HepG2 (cell line): ENCODE measurements at regions not wholly inside any gene's neighbourhood (a gene's known extent, or its start where the extent isn't known, plus 50 kb on each side); places are given as distances from the start of the nearest gene placed in this dataset.
"Not testable (repeated sequence)": the region's sequence is repeated elsewhere in the genome, so short reads cannot be mapped to it uniquely, and the experiment has no call there.

Experiments
- ATAC-seq: fragments of 200-7000 bp; cut with Tn5 transposase; 3 replicates; pipeline ENCODE4 v1.9.1; 2020; ENCODE audit warnings: mild to moderate bottlenecking, moderate library complexity
- BruUV-seq: library from RNA; stranded (reverse); fragments of 400-500 nt; replicated peaks from 2 replicates; lab custom pipeline; 2021; lab: Mats Ljungman, UMichigan
- CTCF ChIA-PET: fragments of 300-600 bp; formaldehyde crosslinking; extraction: SDS; loops from one replicate; lab custom pipeline; 2021; ENCODE audit warnings: low total read pairs, inconsistent platforms, low intra/inter-chr PET ratio; lab: Yijun Ruan, JAX
- POLR2A ChIA-PET: fragments of 350-600 bp; sonication (Branson Sonifier 250); formaldehyde crosslinking; loops from one replicate; lab custom pipeline; 2020; ENCODE audit warnings: antibody characterized with exemption, inconsistent platforms; lab: Yijun Ruan, JAX
- DNase-seq: peaks from one replicate; pipeline ENCODE4 v3.0.0-alpha.2; 2015; ENCODE audit warnings: low spot score
- FAIRE-seq: peaks from 3 replicates; lab custom pipeline; 2011; peaks lifted over from hg19 to GRCh38; lab: Jason Lieb, UNC
- H2AFZ ChIP-seq: one replicate; pipeline ENCODE4 v1.6.1; 2011; ENCODE audit warnings: low read length, inconsistent platforms
- H3K27ac ChIP-seq: fragments of 300-600 bp; 3 replicates; pipeline ENCODE4 v1.8.0; 2011; ENCODE audit warnings: mixed run types, mild to moderate bottlenecking, mixed read lengths, low read length, inconsistent platforms; ENCODE audit not compliant: insufficient read depth; ENCODE audit errors: extremely low read length
- H3K27me3 ChIP-seq, 2 experiments: fragments of 200-600 bp in 1 of 2; 2 replicates in 1 of 2; 3 replicates in 1 of 2; pipeline versions ENCODE4 v1.6.0 to v1.8.0; 2011; ENCODE audit warnings: low read length in 2 of 2, mild to moderate bottlenecking in 2 of 2, moderate library complexity in 2 of 2, inconsistent platforms in 1 of 2; ENCODE audit not compliant: insufficient read depth in 2 of 2, control insufficient read depth in 1 of 2
- H3K36me3 ChIP-seq, 2 experiments: fragments of 200-600 bp in 1 of 2; replicated peaks in 1 of 2; 2 replicates in 1 of 2; 3 replicates in 1 of 2; pipeline versions ENCODE4 v1.5.1 to v1.8.0; 2011; ENCODE audit warnings: low read length in 2 of 2, inconsistent platforms in 1 of 2; ENCODE audit not compliant: insufficient read depth in 2 of 2, control insufficient read depth in 1 of 2
- H3K4me1 ChIP-seq: 2 replicates; pipeline ENCODE4 v1.5.1; 2012; ENCODE audit warnings: low read length, inconsistent platforms; ENCODE audit not compliant: insufficient read depth
- H3K4me2 ChIP-seq: 2 replicates; pipeline ENCODE4 v1.6.0; 2011; ENCODE audit warnings: low read depth, low read length, inconsistent platforms
- H3K4me3 ChIP-seq, 3 experiments: fragments of 200-600 bp in 1 of 3; sonication (generic), shearing (Covaris generic) in 1 of 3; replicated peaks in 1 of 3; 2 replicates each; pipeline ENCODE4 v1.5.1; 2011 to 2016; ENCODE audit warnings: low read length in 3 of 3, inconsistent platforms in 2 of 3, low read depth in 2 of 3, mild to moderate bottlenecking in 2 of 3, control low read depth in 1 of 3, mixed read lengths in 1 of 3; ENCODE audit not compliant: insufficient read depth in 1 of 3
- H3K79me2 ChIP-seq: one replicate; pipeline ENCODE4 v1.6.1; 2011; ENCODE audit warnings: low read length, inconsistent platforms; ENCODE audit not compliant: insufficient read depth
- H3K9ac ChIP-seq: 2 replicates; pipeline ENCODE4 v1.6.0; 2011; ENCODE audit warnings: mild to moderate bottlenecking, low read depth, low read length, inconsistent platforms; ENCODE audit not compliant: insufficient read depth
- H3K9me3 ChIP-seq: 2 replicates; pipeline ENCODE4 v1.5.1; 2012; ENCODE audit warnings: mild to moderate bottlenecking, low read length
- H4K20me1 ChIP-seq: 2 replicates; pipeline ENCODE4 v1.6.0; 2011; ENCODE audit warnings: inconsistent platforms, mild to moderate bottlenecking, low read length, moderate library complexity; ENCODE audit not compliant: insufficient read depth
- GFI1 ChIP-seq: sonication (generic); formaldehyde crosslinking; IDR thresholded peaks from 2 replicates; pipeline ENCODE4 v1.5.0; 2020; ENCODE audit warnings: missing genetic modification reagents, mild to moderate bottlenecking, borderline replicate concordance
- IKZF5 ChIP-seq: IDR thresholded peaks from 2 replicates; pipeline ENCODE4 v1.6.1; 2018; ENCODE audit warnings: missing genetic modification reagents, mild to moderate bottlenecking, missing compliant biosample characterization
- NCOA2 ChIP-seq: sonication (generic); formaldehyde crosslinking; IDR thresholded peaks from 2 replicates; pipeline ENCODE4 v1.8.0; 2022; ENCODE audit warnings: inconsistent platforms
- PREB ChIP-seq: sonication (generic); formaldehyde crosslinking; IDR thresholded peaks from 2 replicates; pipeline ENCODE4 v1.4.0; 2020; ENCODE audit warnings: missing genetic modification reagents
- SMAD9 ChIP-seq: sonication (generic); formaldehyde crosslinking; IDR thresholded peaks from 2 replicates; pipeline ENCODE4 v1.5.1; 2020; ENCODE audit warnings: mild to moderate bottlenecking, missing genetic modification reagents
- SP4 ChIP-seq: sonication (generic); formaldehyde crosslinking; IDR thresholded peaks from 2 replicates; pipeline ENCODE4 v1.8.1; 2023; ENCODE audit warnings: mild to moderate bottlenecking, missing genetic modification reagents
- YY1 ChIP-seq: IDR thresholded peaks from 2 replicates; pipeline ENCODE4 v1.6.1; 2011; ENCODE audit warnings: low read length, low read depth, moderate library complexity, mild to moderate bottlenecking; ENCODE audit not compliant: insufficient read depth, insufficient replicate concordance
- ZFP1 ChIP-seq: IDR thresholded peaks from 2 replicates; pipeline ENCODE4 v1.6.1; 2016
- ZNF350 ChIP-seq: sonication (generic); formaldehyde crosslinking; IDR thresholded peaks from 2 replicates; pipeline ENCODE4 v1.4.0; 2020; ENCODE audit warnings: mild to moderate bottlenecking, low read depth, missing genetic modification reagents, borderline replicate concordance
- ZSCAN31 ChIP-seq: sonication (generic); formaldehyde crosslinking; IDR thresholded peaks from 2 replicates; pipeline ENCODE4 v1.5.0; 2020; ENCODE audit warnings: low read depth, mild to moderate bottlenecking, missing genetic modification reagents
- WGBS: methylation state at CpG from one replicate; pipeline ENCODE4 v1.1.6; 2017; ENCODE audit warnings: low lambda C conversion rate; 5-methylcytosine and 5-hydroxymethylcytosine counted together
- in situ Hi-C: cut with HindIII; loops from 2 replicates; pipeline ENCODE4 v1.10.0; 2017; ENCODE audit warnings: low pct_unique_long_range_greater_than_20kb; ENCODE audit not compliant: extremely low pct_ligation_motif_present
- intact Hi-C: fragments of 100-400 bp; cut with micrococcal nuclease; formaldehyde crosslinking; loops from one replicate; pipeline ENCODE4 v1.10.0; 2022; ENCODE audit not compliant: unreplicated experiment

GRCh38 chr17:77089124-77089490, 51.7 kb upstream of the SEC14L1 start (continued):
- TF ChIP-seq ZNF350 (CRISPR knock-in tag) (no peak), IKZF5 (CRISPR knock-in tag) (no peak), YY1 (no peak), PREB (no peak), NCOA2 (no peak; the same call in 1 of the 2 replicates), ZSCAN31 (CRISPR knock-in tag) (no peak), SMAD9 (0 out of 2 replicates have a peak, but pooled peaks have one; percentile 23), ZFP1 (CRISPR knock-in tag) (0 out of 2 replicates have a peak, but pooled peaks have one; percentile 1)

DNA sequence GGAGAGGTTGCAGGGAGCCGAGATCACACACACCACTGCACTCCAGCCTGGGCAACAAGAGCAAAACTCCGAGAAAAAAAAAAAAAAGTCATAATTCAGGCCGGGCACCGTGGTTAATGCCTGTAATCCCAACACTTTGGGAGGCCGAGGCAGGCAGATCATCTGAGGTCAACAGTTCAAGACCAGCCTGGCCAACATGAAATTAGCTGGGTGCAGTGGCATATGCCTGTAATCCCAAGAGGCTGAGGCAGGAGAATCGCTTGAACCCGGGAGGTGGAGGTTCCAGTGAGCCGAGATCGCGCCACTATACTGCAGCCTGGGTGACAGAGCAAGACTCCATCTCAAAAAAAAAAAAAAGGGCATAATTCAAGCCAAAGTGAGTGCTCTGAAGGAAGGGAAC, 50.8 kb upstream of the SEC14L1 start:
- Histone ChIP-seq H3K4me1 (peaks cover 56% of the 10 kb centered on the region), H3K79me2 (peaks cover 20% of the 10 kb centered on the region), H3K4me3 (peak overlapping the region in 1 of 3 experiments; percentile 86; a peak in 2 of 6 replicates), H3K36me3 (peaks cover 12 to 40% of the 10 kb centered on the region in 2 experiments), H3K4me2 (peak overlapping the region; percentile 98)
- WGBS = 95% methylated on average over 10 of the region's 10 CpGs
- H3K9me3 ChIP-seq, ATAC-seq, H2AFZ ChIP-seq, CTCF ChIA-PET, intact Hi-C loops, H3K27me3 ChIP-seq, H3K9ac ChIP-seq, FAIRE-seq, H3K27ac ChIP-seq, H4K20me1 ChIP-seq, BruUV-seq, DNase-seq: not testable (repeated sequence)
- in situ Hi-C loops = loop anchor here (5.0 kb wide), 1 partner anchor 157 kb away; no protein-coding TSS in a partner anchor
- POLR2A ChIA-PET = interaction anchor here (0.9 to 4.2 kb wide), 6 partner anchors 12 to 868 kb away, joined by 3 to 50 read pairs (median 6); partner anchors contain the start of genes SEC14L1 and TNRC6C
- TF ChIP-seq GFI1 (peak; percentile 23; the same call in 1 of the 2 replicates), SP4 (CRISPR knock-in tag) (peak; percentile 51; the same call in 1 of the 2 replicates)
